ENCODE measurements at regions not wholly inside any gene's neighbourhood (a gene's known extent, or its start where the extent isn't known, plus 50 kb on each side); places are given as distances from the start of the nearest gene placed in this dataset.

DNA sequence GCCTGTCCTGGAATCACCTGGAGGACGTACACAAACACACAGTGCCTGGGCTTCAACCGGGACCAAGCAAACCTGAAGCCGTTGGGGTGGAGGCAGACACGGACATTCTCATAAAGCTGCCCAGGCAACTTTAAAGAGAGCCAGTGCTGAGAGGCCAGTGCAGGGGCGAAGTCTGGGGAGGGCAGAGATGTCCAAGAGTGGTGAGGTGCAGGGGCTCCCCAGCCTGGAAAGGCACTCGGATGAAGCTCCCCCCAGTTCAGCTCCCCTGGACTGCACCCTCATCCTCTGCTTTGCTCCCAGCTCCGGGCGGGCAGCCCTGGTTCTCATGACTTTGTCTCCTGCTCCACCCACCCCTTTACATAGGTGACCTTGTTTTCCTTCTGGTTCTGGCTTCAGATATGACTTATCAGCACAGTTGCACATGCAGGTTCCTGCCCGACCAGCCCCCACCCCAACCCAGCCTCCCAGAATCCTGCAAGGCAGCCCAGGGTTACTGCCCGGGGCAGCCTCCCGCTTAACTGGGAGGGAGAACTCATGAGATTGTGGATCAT is 60.8 kb upstream of the EEPD1 start (continued):
- TF ChIP-seq, protein P1, sequence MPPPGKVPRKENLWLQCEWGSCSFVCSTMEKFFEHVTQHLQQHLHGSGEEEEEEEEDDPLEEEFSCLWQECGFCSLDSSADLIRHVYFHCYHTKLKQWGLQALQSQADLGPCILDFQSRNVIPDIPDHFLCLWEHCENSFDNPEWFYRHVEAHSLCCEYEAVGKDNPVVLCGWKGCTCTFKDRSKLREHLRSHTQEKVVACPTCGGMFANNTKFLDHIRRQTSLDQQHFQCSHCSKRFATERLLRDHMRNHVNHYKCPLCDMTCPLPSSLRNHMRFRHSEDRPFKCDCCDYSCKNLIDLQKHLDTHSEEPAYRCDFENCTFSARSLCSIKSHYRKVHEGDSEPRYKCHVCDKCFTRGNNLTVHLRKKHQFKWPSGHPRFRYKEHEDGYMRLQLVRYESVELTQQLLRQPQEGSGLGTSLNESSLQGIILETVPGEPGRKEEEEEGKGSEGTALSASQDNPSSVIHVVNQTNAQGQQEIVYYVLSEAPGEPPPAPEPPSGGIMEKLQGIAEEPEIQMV (tag; conservative IDR thresholded peaks at IDR 0.05; ENCODE audit: low read depth), result peak; percentile 63; the same call in 1 of the 2 replicates
- TF ChIP-seq HDAC1 (IDR thresholded peaks at IDR 0.05) (peak in 1 of 2 experiments; percentile 38; a peak in 1 of 4 replicates), GATA2 (CRISPR knock-in tag; IDR thresholded peaks at IDR 0.05) (peak; percentile 31; the same call in 1 of the 2 replicates), PKNOX1 (IDR thresholded peaks at IDR 0.05) (no peak), MCM7 (IDR thresholded peaks at IDR 0.05) (no peak), RNF2 (IDR thresholded peaks at IDR 0.05) (peak; percentile 59), TAF9B (IDR thresholded peaks at IDR 0.05; ENCODE audit: partially characterized antibody) (peak; percentile 14), ZNF699 (CRISPR knock-in tag; IDR thresholded peaks at IDR 0.05; ENCODE audit: insufficient replicate concordance) (no peak), SMARCA4 (IDR thresholded peaks at IDR 0.05) (peak; percentile 67; the same call in 1 of the 2 replicates), TAL1 (IDR thresholded peaks at IDR 0.05) (peak; percentile 89), CC2D1A (IDR thresholded peaks at IDR 0.05) (peak; percentile 23; the same call in 1 of the 2 replicates), POLR2AphosphoS5 (IDR thresholded peaks at IDR 0.05; ENCODE audit: control insufficient read depth, insufficient read depth, low read depth, low read length) (peak; percentile 45; the same call in 1 of the 2 replicates), NR2F6 (CRISPR knock-in tag; IDR thresholded peaks at IDR 0.05) (no peak), ZNF347 (CRISPR knock-in tag; IDR thresholded peaks at IDR 0.05; ENCODE audit: low read depth) (no peak), GMEB1 (CRISPR knock-in tag; IDR thresholded peaks at IDR 0.05) (no peak), SOX6 (IDR thresholded peaks at IDR 0.05) (peak; percentile 65; the same call in 1 of the 2 replicates), CBFA2T2 (conservative IDR thresholded peaks at IDR 0.05) (peak; percentile 79)
- TF ChIP-seq, protein P2, sequence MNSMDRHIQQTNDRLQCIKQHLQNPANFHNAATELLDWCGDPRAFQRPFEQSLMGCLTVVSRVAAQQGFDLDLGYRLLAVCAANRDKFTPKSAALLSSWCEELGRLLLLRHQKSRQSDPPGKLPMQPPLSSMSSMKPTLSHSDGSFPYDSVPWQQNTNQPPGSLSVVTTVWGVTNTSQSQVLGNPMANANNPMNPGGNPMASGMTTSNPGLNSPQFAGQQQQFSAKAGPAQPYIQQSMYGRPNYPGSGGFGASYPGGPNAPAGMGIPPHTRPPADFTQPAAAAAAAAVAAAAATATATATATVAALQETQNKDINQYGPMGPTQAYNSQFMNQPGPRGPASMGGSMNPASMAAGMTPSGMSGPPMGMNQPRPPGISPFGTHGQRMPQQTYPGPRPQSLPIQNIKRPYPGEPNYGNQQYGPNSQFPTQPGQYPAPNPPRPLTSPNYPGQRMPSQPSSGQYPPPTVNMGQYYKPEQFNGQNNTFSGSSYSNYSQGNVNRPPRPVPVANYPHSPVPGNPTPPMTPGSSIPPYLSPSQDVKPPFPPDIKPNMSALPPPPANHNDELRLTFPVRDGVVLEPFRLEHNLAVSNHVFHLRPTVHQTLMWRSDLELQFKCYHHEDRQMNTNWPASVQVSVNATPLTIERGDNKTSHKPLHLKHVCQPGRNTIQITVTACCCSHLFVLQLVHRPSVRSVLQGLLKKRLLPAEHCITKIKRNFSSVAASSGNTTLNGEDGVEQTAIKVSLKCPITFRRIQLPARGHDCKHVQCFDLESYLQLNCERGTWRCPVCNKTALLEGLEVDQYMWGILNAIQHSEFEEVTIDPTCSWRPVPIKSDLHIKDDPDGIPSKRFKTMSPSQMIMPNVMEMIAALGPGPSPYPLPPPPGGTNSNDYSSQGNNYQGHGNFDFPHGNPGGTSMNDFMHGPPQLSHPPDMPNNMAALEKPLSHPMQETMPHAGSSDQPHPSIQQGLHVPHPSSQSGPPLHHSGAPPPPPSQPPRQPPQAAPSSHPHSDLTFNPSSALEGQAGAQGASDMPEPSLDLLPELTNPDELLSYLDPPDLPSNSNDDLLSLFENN (IDR thresholded peaks at IDR 0.05; ENCODE audit: low read depth in 2 of 2, low read length in 2 of 2), result peak in 1 of 2 experiments; percentile 62; a peak in 1 of 4 replicates
- TF ChIP-seq, protein P3, sequence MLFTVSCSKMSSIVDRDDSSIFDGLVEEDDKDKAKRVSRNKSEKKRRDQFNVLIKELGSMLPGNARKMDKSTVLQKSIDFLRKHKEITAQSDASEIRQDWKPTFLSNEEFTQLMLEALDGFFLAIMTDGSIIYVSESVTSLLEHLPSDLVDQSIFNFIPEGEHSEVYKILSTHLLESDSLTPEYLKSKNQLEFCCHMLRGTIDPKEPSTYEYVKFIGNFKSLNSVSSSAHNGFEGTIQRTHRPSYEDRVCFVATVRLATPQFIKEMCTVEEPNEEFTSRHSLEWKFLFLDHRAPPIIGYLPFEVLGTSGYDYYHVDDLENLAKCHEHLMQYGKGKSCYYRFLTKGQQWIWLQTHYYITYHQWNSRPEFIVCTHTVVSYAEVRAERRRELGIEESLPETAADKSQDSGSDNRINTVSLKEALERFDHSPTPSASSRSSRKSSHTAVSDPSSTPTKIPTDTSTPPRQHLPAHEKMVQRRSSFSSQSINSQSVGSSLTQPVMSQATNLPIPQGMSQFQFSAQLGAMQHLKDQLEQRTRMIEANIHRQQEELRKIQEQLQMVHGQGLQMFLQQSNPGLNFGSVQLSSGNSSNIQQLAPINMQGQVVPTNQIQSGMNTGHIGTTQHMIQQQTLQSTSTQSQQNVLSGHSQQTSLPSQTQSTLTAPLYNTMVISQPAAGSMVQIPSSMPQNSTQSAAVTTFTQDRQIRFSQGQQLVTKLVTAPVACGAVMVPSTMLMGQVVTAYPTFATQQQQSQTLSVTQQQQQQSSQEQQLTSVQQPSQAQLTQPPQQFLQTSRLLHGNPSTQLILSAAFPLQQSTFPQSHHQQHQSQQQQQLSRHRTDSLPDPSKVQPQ (CRISPR knock-in tag; IDR thresholded peaks at IDR 0.05; ENCODE audit: borderline replicate concordance), result no peak
